ENCODE measurements at regions not wholly inside any gene's neighbourhood (a gene's known extent, or its start where the extent isn't known, plus 50 kb on each side); places are given as distances from the start of the nearest gene placed in this dataset.

- POLR2A ChIA-PET (ENCODE audit: low non-redundant PET), result no interaction called here
- CTCF ChIA-PET, result no interaction called here
- no peak for DNase-seq (ENCODE audit: low spot score)
- no peak for TF ChIP-seq CTCF (conservative IDR thresholded peaks at IDR 0.05; ENCODE audit: low read depth)
- no peak overlapping the region for H3K27ac ChIP-seq
Measured at GRCh38 chr11:97445561-97445960, 1055.7 kb downstream of the JRKL start.

GRCh38 chr11:97451441-97451840 lies 1061.6 kb downstream of the JRKL start:
- no peak overlapping the region for H3K27ac ChIP-seq
- no peak for TF ChIP-seq CTCF (conservative IDR thresholded peaks at IDR 0.05; ENCODE audit: low read depth)
- CTCF ChIA-PET, result no interaction called here
- POLR2A ChIA-PET (ENCODE audit: low non-redundant PET), result no interaction called here
- no peak for DNase-seq (ENCODE audit: low spot score)

GRCh38 chr11:97454988-97455387 lies 1065.2 kb downstream of the JRKL start:
- H3K27ac ChIP-seq, result no peak overlapping the region
- DNase-seq (ENCODE audit: low spot score), result no peak
- ChIA-PET POLR2A (ENCODE audit: low non-redundant PET) (no interaction called here), CTCF (interaction anchor here (0.6 kb wide), 1 partner anchor 232 kb away, joined by 3 read pairs; no protein-coding TSS in a partner anchor)
- peak; percentile 14; the same call in 1 of the 2 replicates for TF ChIP-seq CTCF (conservative IDR thresholded peaks at IDR 0.05; ENCODE audit: low read depth)

- no peak overlapping the region for H3K27ac ChIP-seq
- POLR2A ChIA-PET (ENCODE audit: low non-redundant PET), result no interaction called here
- no peak for DNase-seq (ENCODE audit: low spot score)
- no peak for TF ChIP-seq CTCF (conservative IDR thresholded peaks at IDR 0.05; ENCODE audit: low read depth)
- CTCF ChIA-PET, result interaction anchor here (0.6 kb wide), 1 partner anchor 431 kb away, joined by 3 read pairs; no protein-coding TSS in a partner anchor
Measured at GRCh38 chr11:97460091-97460490, 1070.3 kb downstream of the JRKL start.

GRCh38 chr11:97461044-97461880 lies 1071.4 kb downstream of the JRKL start:
- ChIA-PET CTCF (interaction anchor here (0.6 kb wide), 1 partner anchor 430 kb away, joined by 3 read pairs; no protein-coding TSS in a partner anchor), POLR2A (ENCODE audit: low non-redundant PET) (no interaction called here)
- H3K27ac ChIP-seq, result no peak overlapping the region
- TF ChIP-seq CTCF (conservative IDR thresholded peaks at IDR 0.05; ENCODE audit: low read depth), result no peak
- no peak for DNase-seq (ENCODE audit: low spot score)

- CTCF ChIA-PET, result no interaction called here
- POLR2A ChIA-PET (ENCODE audit: low non-redundant PET), result no interaction called here
- DNase-seq (ENCODE audit: low spot score), result no peak
- no peak overlapping the region for H3K27ac ChIP-seq
- no peak for TF ChIP-seq CTCF (conservative IDR thresholded peaks at IDR 0.05; ENCODE audit: low read depth)
Measured at GRCh38 chr11:97461934-97462333, 1072.1 kb downstream of the JRKL start.

Measured in RWPE1 (cell line).